MM.1S (cell line): ENCODE measurements at regions not wholly inside any gene's neighbourhood (a gene's known extent, or its start where the extent isn't known, plus 50 kb on each side); places are given as distances from the start of the nearest gene placed in this dataset.

Source experiments
- DNase-seq: peaks from one replicate; pipeline ENCODE4 v3.0.0-alpha.2; 2015
- H2AFZ ChIP-seq: fragments of 300-600 bp; sonication (generic); 2 replicates; pipeline ENCODE4 v1.6.0; 2016; ENCODE audit warnings: antibody characterized with exemption, low read length
- H3F3A ChIP-seq: fragments of 300-600 bp; sonication (generic); 2 replicates; pipeline ENCODE4 v1.6.1; 2016; ENCODE audit warnings: mild to moderate bottlenecking, antibody characterized with exemption, low read length, moderate library complexity, mixed read lengths; ENCODE audit not compliant: insufficient read depth
- H3K27ac ChIP-seq: fragments of 300-600 bp; sonication (generic); 2 replicates; pipeline ENCODE4 v1.5.1; 2016; ENCODE audit warnings: mild to moderate bottlenecking, low read length
- H3K27me3 ChIP-seq: fragments of 300-600 bp; sonication (generic); replicated peaks from 2 replicates; pipeline ENCODE4 v1.6.0; 2016; ENCODE audit warnings: low read length; ENCODE audit not compliant: insufficient read depth
- H3K36me3 ChIP-seq: fragments of 300-600 bp; sonication (generic); replicated peaks from 2 replicates; pipeline ENCODE4 v1.6.1; 2016; ENCODE audit warnings: mild to moderate bottlenecking, low read length, mixed read lengths; ENCODE audit not compliant: insufficient read depth
- H3K4me1 ChIP-seq: fragments of 300-600 bp; sonication (generic); 2 replicates; pipeline ENCODE4 v1.6.1; 2016; ENCODE audit warnings: low read length, mixed read lengths
- H3K4me2 ChIP-seq: fragments of 300-600 bp; sonication (generic); 2 replicates; pipeline ENCODE4 v1.6.0; 2016; ENCODE audit warnings: low read depth, low read length
- H3K4me3 ChIP-seq: fragments of 300-600 bp; sonication (generic); 2 replicates; pipeline ENCODE4 v1.5.1; 2016; ENCODE audit warnings: low read length, mixed read lengths
- H3K79me2 ChIP-seq: fragments of 300-600 bp; sonication (generic); 2 replicates; pipeline ENCODE4 v1.6.1; 2016; ENCODE audit warnings: mixed run types, low read length, mixed read lengths
- H3K9ac ChIP-seq: fragments of 300-600 bp; sonication (generic); 2 replicates; pipeline ENCODE4 v1.6.1; 2016; ENCODE audit warnings: low read length, mixed read lengths
- H3K9me2 ChIP-seq: fragments of 300-600 bp; sonication (generic); replicated peaks from 2 replicates; pipeline ENCODE4 v1.6.1; 2016; ENCODE audit warnings: mild to moderate bottlenecking, low read length, mixed read lengths; ENCODE audit not compliant: insufficient read depth
- H3K9me3 ChIP-seq: fragments of 300-600 bp; sonication (generic); replicated peaks from 2 replicates; pipeline ENCODE4 v1.6.1; 2016; ENCODE audit warnings: mild to moderate bottlenecking, low read length, mixed read lengths; ENCODE audit not compliant: insufficient read depth
- H4K20me1 ChIP-seq: fragments of 300-600 bp; sonication (generic); 2 replicates; pipeline ENCODE4 v1.6.1; 2016; ENCODE audit warnings: mild to moderate bottlenecking, low read length, moderate library complexity, mixed read lengths; ENCODE audit not compliant: insufficient read depth
- EZH2 ChIP-seq: fragments of 300-600 bp; sonication (generic); optimal IDR thresholded peaks from 2 replicates; pipeline ENCODE3; 2017; ENCODE audit warnings: low read depth, mild to moderate bottlenecking, antibody characterized with exemption, low read length, mixed read lengths
- EZH2phosphoT487 ChIP-seq: fragments of 300-600 bp; sonication (generic); IDR thresholded peaks from 2 replicates; pipeline ENCODE4 v1.6.1; 2018; ENCODE audit warnings: antibody characterized with exemption, low read length
- TF ChIP-seq, protein P1 (sequence below): fragments of 300-600 bp; sonication (generic); IDR thresholded peaks from 2 replicates; pipeline ENCODE4 v1.5.1; 2016; ENCODE audit warnings: antibody characterized with exemption, low read length, mixed read lengths

DNA sequence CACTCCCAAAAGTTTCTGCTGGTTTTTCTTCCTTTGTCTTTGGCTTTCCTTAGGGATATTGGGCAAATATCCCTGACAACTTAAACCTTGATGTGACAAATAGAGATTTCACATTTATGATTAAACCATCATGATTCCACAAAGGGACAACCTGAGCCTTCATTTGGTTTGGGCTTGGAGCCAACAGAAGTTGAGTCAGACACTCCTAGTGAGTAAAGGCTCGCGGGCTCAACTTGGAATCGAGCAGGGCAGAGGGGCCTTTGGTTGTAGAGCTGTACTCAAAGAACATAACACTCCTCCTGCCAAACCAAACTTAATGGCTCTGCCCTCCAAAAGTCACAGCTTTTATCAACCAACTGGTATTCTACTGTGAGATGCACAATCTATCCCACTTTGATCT lies 290.2 kb upstream of the MAP3K1 start:
- TF ChIP-seq EZH2phosphoT487: no peak
- TF ChIP-seq EZH2: no peak
- TF ChIP-seq, protein P1, sequence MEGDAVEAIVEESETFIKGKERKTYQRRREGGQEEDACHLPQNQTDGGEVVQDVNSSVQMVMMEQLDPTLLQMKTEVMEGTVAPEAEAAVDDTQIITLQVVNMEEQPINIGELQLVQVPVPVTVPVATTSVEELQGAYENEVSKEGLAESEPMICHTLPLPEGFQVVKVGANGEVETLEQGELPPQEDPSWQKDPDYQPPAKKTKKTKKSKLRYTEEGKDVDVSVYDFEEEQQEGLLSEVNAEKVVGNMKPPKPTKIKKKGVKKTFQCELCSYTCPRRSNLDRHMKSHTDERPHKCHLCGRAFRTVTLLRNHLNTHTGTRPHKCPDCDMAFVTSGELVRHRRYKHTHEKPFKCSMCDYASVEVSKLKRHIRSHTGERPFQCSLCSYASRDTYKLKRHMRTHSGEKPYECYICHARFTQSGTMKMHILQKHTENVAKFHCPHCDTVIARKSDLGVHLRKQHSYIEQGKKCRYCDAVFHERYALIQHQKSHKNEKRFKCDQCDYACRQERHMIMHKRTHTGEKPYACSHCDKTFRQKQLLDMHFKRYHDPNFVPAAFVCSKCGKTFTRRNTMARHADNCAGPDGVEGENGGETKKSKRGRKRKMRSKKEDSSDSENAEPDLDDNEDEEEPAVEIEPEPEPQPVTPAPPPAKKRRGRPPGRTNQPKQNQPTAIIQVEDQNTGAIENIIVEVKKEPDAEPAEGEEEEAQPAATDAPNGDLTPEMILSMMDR: no peak
- Histone ChIP-seq H3K27ac (no peak overlapping the region), H3K9me3 (no peaks in the 10 kb centered on the region), H3K27me3 (no peaks in the 10 kb centered on the region), H3K4me3 (no peak overlapping the region), H3K9me2 (no peaks in the 10 kb centered on the region), H3F3A (no peaks in the 10 kb centered on the region), H3K4me2 (no peak overlapping the region), H4K20me1 (no peaks in the 10 kb centered on the region), H3K4me1 (no peaks in the 10 kb centered on the region), H3K36me3 (no peaks in the 10 kb centered on the region), H2AFZ (no peak overlapping the region), H3K9ac (no peak overlapping the region), H3K79me2 (no peaks in the 10 kb centered on the region)
- DNase-seq: no peak

DNA sequence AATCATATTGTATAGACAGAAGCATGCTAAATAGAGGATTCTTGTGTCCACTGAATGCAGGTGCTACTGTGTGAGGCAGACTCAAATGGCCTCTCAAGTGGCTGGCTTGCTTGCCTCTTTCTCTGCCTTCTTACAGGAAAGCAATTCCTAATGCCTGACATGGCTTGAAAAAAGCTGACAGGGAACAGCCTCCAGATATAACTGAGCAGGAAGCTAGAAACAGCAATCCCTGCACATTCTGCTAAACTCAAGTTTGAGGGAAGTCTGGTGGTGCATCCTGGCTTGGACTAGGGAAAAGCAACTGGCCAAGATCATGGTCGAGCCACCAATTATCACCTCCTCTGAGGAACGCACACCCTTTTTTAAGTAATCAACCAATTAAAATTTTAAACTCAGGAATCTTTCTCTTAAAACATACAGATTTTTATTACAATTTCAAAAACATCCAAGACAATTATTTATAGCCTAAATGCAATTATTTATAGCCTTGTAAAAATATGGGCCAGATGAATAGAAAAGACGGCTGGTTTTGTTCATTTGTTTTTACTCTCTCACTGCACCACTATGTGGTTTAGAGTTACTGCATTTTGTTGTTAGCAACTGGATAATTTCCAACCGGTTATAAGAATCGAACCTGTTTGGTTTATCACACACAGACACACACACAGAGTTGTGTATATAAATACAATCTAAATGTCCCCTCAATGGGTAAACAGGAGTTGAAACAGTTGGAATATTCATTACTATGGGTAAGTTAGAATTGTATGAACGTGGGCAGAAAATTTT lies 290.9 kb upstream of the ANKRD55 start:
- H3K4me3 ChIP-seq: no peak overlapping the region
- no peak overlapping the region for H3K27ac ChIP-seq
- no peaks in the 10 kb centered on the region for H3K9me3 ChIP-seq
- no peaks in the 10 kb centered on the region for H3F3A ChIP-seq
- no peaks in the 10 kb centered on the region for H4K20me1 ChIP-seq
- no peak for DNase-seq
- TF ChIP-seq EZH2phosphoT487: no peak
- no peak overlapping the region for H2AFZ ChIP-seq
- H3K9me2 ChIP-seq: no peaks in the 10 kb centered on the region
- no peaks in the 10 kb centered on the region for H3K4me1 ChIP-seq
- no peak overlapping the region for H3K4me2 ChIP-seq
- no peaks in the 10 kb centered on the region for H3K36me3 ChIP-seq
- H3K9ac ChIP-seq: no peak overlapping the region
- no peaks in the 10 kb centered on the region for H3K27me3 ChIP-seq
- no peaks in the 10 kb centered on the region for H3K79me2 ChIP-seq

DNA sequence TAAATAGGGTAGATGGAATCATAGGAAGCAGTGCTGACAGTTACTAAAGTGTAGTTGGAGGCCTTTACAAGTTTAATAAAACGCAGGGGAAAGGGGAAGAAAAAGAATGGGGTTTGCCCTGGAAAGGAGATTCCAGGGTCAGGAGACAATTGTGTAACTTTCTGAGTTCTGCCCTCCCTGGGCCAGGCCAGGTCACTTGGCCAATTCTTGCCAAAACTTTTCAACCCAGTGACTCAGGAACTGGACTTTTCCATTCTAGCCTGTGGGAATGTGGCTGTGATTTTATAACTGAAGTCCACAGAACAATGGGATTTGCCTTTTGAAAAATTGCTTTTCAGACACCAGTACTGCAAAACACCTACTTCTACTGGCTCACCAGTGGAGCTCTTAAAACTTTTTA lies 289.8 kb upstream of the ANKRD55 start:
- H4K20me1 ChIP-seq: no peaks in the 10 kb centered on the region
- no peak overlapping the region for H2AFZ ChIP-seq
- H3K4me2 ChIP-seq: no peak overlapping the region
- H3K9ac ChIP-seq: no peak overlapping the region
- no peaks in the 10 kb centered on the region for H3K36me3 ChIP-seq
- no peaks in the 10 kb centered on the region for H3K9me2 ChIP-seq
- H3K27me3 ChIP-seq: no peaks in the 10 kb centered on the region
- no peaks in the 10 kb centered on the region for H3K79me2 ChIP-seq
- H3K4me3 ChIP-seq: no peak overlapping the region
- H3K27ac ChIP-seq: no peak overlapping the region
- H3K4me1 ChIP-seq: no peaks in the 10 kb centered on the region
- no peaks in the 10 kb centered on the region for H3F3A ChIP-seq
- TF ChIP-seq EZH2phosphoT487 (no peak), EZH2 (no peak)
- no peak for DNase-seq
- H3K9me3 ChIP-seq: no peaks in the 10 kb centered on the region

DNA sequence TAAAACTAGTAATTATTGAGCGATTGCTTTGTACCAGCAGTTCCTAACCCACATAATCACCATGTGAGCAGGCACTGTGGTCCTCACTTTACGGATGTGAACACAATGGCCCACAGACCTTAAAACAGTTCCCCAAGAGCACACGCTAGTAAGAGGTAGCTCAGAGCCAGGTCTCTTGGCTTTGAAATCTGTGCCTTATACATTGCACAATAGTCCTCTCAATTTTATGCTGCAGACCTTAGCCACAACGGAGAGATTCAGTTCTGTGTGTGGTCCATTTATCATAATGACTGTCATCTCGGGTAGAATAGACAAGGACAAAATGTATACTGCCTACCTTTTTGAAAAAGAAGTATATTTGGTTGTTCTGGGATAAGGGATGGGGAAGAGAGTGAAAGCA lies 289.0 kb upstream of the ANKRD55 start:
- no peaks in the 10 kb centered on the region for H3K27me3 ChIP-seq

More for the DNA sequence above, 289.0 kb upstream of the ANKRD55 start:
- Histone ChIP-seq H3K27ac (no peak overlapping the region), H3K4me3 (no peak overlapping the region), H3K9me2 (no peaks in the 10 kb centered on the region), H4K20me1 (no peaks in the 10 kb centered on the region), H3K4me1 (no peaks in the 10 kb centered on the region), H3K9me3 (no peaks in the 10 kb centered on the region), H3K79me2 (no peaks in the 10 kb centered on the region), H2AFZ (no peak overlapping the region), H3K4me2 (no peak overlapping the region), H3K9ac (no peak overlapping the region), H3F3A (no peaks in the 10 kb centered on the region), H3K36me3 (no peaks in the 10 kb centered on the region)
- no peak for DNase-seq
- TF ChIP-seq, protein P1: no peak
- TF ChIP-seq EZH2 (no peak), EZH2phosphoT487 (no peak)
